MM.1S (cell line): ENCODE measurements at regions not wholly inside any gene's neighbourhood (a gene's known extent, or its start where the extent isn't known, plus 50 kb on each side); places are given as distances from the start of the nearest gene placed in this dataset.

Source experiments
- DNase-seq: peaks from one replicate; pipeline ENCODE4 v3.0.0-alpha.2; 2015
- H2AFZ ChIP-seq: fragments of 300-600 bp; sonication (generic); 2 replicates; pipeline ENCODE4 v1.6.0; 2016; ENCODE audit warnings: antibody characterized with exemption, low read length
- H3F3A ChIP-seq: fragments of 300-600 bp; sonication (generic); 2 replicates; pipeline ENCODE4 v1.6.1; 2016; ENCODE audit warnings: mild to moderate bottlenecking, antibody characterized with exemption, low read length, moderate library complexity, mixed read lengths; ENCODE audit not compliant: insufficient read depth
- H3K27ac ChIP-seq: fragments of 300-600 bp; sonication (generic); 2 replicates; pipeline ENCODE4 v1.5.1; 2016; ENCODE audit warnings: mild to moderate bottlenecking, low read length
- H3K27me3 ChIP-seq: fragments of 300-600 bp; sonication (generic); replicated peaks from 2 replicates; pipeline ENCODE4 v1.6.0; 2016; ENCODE audit warnings: low read length; ENCODE audit not compliant: insufficient read depth
- H3K36me3 ChIP-seq: fragments of 300-600 bp; sonication (generic); replicated peaks from 2 replicates; pipeline ENCODE4 v1.6.1; 2016; ENCODE audit warnings: mild to moderate bottlenecking, low read length, mixed read lengths; ENCODE audit not compliant: insufficient read depth
- H3K4me1 ChIP-seq: fragments of 300-600 bp; sonication (generic); 2 replicates; pipeline ENCODE4 v1.6.1; 2016; ENCODE audit warnings: low read length, mixed read lengths
- H3K4me2 ChIP-seq: fragments of 300-600 bp; sonication (generic); 2 replicates; pipeline ENCODE4 v1.6.0; 2016; ENCODE audit warnings: low read depth, low read length
- H3K4me3 ChIP-seq: fragments of 300-600 bp; sonication (generic); 2 replicates; pipeline ENCODE4 v1.5.1; 2016; ENCODE audit warnings: low read length, mixed read lengths
- H3K79me2 ChIP-seq: fragments of 300-600 bp; sonication (generic); 2 replicates; pipeline ENCODE4 v1.6.1; 2016; ENCODE audit warnings: mixed run types, low read length, mixed read lengths
- H3K9ac ChIP-seq: fragments of 300-600 bp; sonication (generic); 2 replicates; pipeline ENCODE4 v1.6.1; 2016; ENCODE audit warnings: low read length, mixed read lengths
- H3K9me2 ChIP-seq: fragments of 300-600 bp; sonication (generic); replicated peaks from 2 replicates; pipeline ENCODE4 v1.6.1; 2016; ENCODE audit warnings: mild to moderate bottlenecking, low read length, mixed read lengths; ENCODE audit not compliant: insufficient read depth
- H3K9me3 ChIP-seq: fragments of 300-600 bp; sonication (generic); replicated peaks from 2 replicates; pipeline ENCODE4 v1.6.1; 2016; ENCODE audit warnings: mild to moderate bottlenecking, low read length, mixed read lengths; ENCODE audit not compliant: insufficient read depth
- H4K20me1 ChIP-seq: fragments of 300-600 bp; sonication (generic); 2 replicates; pipeline ENCODE4 v1.6.1; 2016; ENCODE audit warnings: mild to moderate bottlenecking, low read length, moderate library complexity, mixed read lengths; ENCODE audit not compliant: insufficient read depth
- CTCF ChIP-seq: fragments of 300-600 bp; sonication (generic); IDR thresholded peaks from 2 replicates; pipeline ENCODE4 v1.5.1; 2016; ENCODE audit warnings: antibody characterized with exemption, low read length, mixed read lengths
- EZH2 ChIP-seq: fragments of 300-600 bp; sonication (generic); optimal IDR thresholded peaks from 2 replicates; pipeline ENCODE3; 2017; ENCODE audit warnings: low read depth, mild to moderate bottlenecking, antibody characterized with exemption, low read length, mixed read lengths
- EZH2phosphoT487 ChIP-seq: fragments of 300-600 bp; sonication (generic); IDR thresholded peaks from 2 replicates; pipeline ENCODE4 v1.6.1; 2018; ENCODE audit warnings: antibody characterized with exemption, low read length

DNA sequence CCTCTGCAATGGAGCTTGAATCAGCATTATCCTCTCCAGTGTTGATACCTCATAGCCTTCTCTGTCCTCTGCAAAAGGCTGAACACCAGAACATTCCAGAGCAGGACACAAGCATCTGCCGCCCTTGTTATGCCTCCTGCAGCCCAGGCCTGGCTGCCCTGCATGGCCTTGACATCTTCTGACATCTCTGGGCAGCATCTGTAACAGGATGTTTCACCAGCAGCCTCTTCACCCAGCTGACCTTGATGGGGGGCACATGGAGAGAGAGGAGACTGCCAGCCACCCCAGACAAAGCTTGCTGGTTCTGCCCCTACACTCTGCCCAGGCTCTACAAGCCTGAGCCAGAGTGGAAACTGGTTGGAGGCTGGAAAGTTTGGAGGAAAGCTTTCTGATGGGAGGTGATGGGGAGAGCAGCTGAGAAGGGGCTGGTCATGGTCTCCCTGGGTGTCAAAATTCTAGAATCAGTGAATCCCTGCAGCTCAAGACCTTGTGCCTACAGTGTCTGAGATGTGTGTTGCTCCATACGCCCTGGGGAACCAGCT, 145.1 kb downstream of the MRPL14 start:
- Histone ChIP-seq H2AFZ (no peak overlapping the region), H3K36me3 (no peaks in the 10 kb centered on the region), H3K9me3 (no peaks in the 10 kb centered on the region), H3K9me2 (no peaks in the 10 kb centered on the region), H3K27me3 (no peaks in the 10 kb centered on the region), H3K79me2 (no peaks in the 10 kb centered on the region), H3K9ac (no peak overlapping the region), H4K20me1 (no peaks in the 10 kb centered on the region), H3K27ac (no peak overlapping the region), H3F3A (peaks cover 9% of the 10 kb centered on the region; the same call in 1 of the 2 replicates), H3K4me3 (no peak overlapping the region), H3K4me1 (peaks cover 17% of the 10 kb centered on the region), H3K4me2 (no peak overlapping the region)
- TF ChIP-seq EZH2phosphoT487 (no peak), EZH2 (no peak), CTCF (no peak)
- no peak for DNase-seq

GRCh38 chr6:43981363-43981990, 145.8 kb downstream of the MRPL14 start:
- no peaks in the 10 kb centered on the region for H3K9me3 ChIP-seq

GRCh38 chr6:43980004-43980795, 147.1 kb downstream of the MRPL14 start:
- Histone ChIP-seq H3K4me3 (no peak overlapping the region), H3K27ac (no peak overlapping the region), H3K9ac (no peak overlapping the region), H3K79me2 (no peaks in the 10 kb centered on the region), H3F3A (peaks cover 12% of the 10 kb centered on the region; the same call in 1 of the 2 replicates), H3K4me2 (no peak overlapping the region), H3K36me3 (no peaks in the 10 kb centered on the region), H3K4me1 (peaks cover 19% of the 10 kb centered on the region), H4K20me1 (no peaks in the 10 kb centered on the region), H3K27me3 (no peaks in the 10 kb centered on the region), H3K9me2 (no peaks in the 10 kb centered on the region), H2AFZ (no peak overlapping the region), H3K9me3 (no peaks in the 10 kb centered on the region)
- TF ChIP-seq EZH2 = no peak
- TF ChIP-seq EZH2phosphoT487 = no peak
- no peak for TF ChIP-seq CTCF
- no peak for DNase-seq

More at GRCh38 chr6:43981363-43981990, 145.8 kb downstream of the MRPL14 start:
- Histone ChIP-seq H2AFZ (no peak overlapping the region), H3K27me3 (no peaks in the 10 kb centered on the region), H3K4me1 (peaks cover 19% of the 10 kb centered on the region), H3F3A (peaks cover 12% of the 10 kb centered on the region; the same call in 1 of the 2 replicates), H3K36me3 (no peaks in the 10 kb centered on the region), H3K4me2 (no peak overlapping the region), H3K9me2 (no peaks in the 10 kb centered on the region), H3K79me2 (no peaks in the 10 kb centered on the region), H3K4me3 (no peak overlapping the region), H3K9ac (no peak overlapping the region), H3K27ac (no peak overlapping the region), H4K20me1 (no peaks in the 10 kb centered on the region)
- TF ChIP-seq CTCF (no peak), EZH2phosphoT487 (no peak), EZH2 (no peak)
- DNase-seq = no peak
